GM18907 (cell line): ENCODE measurements at regions not wholly inside any gene's neighbourhood (a gene's known extent, or its start where the extent isn't known, plus 50 kb on each side); places are given as distances from the start of the nearest gene placed in this dataset.

ENCODE experiments used
- ATAC-seq: cut with Tn5 transposase; IDR thresholded peaks from one replicate; pipeline ENCODE4 v1.9.1; 2021; ENCODE audit warnings: mild to moderate bottlenecking, moderate library complexity; ENCODE audit not compliant: unreplicated experiment

DNA sequence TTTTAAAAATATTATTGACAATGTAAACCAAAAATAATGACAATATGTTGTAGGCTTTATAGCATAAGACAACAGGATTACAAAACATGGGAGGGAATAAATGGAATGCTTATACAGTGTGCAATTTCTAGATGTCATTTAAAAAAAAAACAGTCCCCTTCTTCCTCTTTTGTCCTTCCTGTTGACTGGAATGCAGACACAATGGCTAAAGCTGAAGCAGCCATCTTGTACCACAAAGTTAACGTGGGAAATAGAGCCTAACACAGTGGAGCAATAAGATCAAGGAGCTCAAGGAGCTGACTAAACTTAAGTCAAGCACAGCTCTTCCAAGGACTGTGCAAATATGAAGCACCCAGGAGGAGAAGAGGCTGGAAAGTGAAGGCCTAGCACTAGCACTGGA is 208.1 kb downstream of the ARHGAP12 start:
- no peak for ATAC-seq

- no peak for ATAC-seq
These were observed 219.2 kb downstream of the ARHGAP12 start for GRCh38 chr10:31709476-31709875.

DNA sequence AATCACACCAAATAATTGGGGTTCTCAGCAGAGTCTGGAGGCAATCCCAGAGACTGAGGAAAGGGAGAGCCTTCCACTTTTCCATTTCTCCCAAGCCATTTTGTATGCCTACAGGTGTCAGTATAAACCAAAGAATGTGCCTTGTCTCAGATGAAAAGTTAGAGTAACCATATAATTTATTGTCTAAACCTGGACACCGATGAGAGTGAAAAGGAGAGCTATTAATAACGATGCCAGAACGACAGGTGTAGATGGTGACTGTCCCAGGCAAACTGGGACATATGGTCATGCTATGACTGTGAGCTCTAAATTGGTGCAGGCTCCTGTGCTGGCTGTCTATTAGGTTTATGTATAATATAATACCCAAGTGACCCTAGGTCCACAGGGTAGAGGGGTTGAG is 219.6 kb downstream of the ARHGAP12 start:
- ATAC-seq: no peak

- ATAC-seq: no peak
These were observed 220.2 kb downstream of the ARHGAP12 start for GRCh38 chr10:31708474-31708873.

- peak; percentile 27 for ATAC-seq
These were observed 220.6 kb downstream of the ARHGAP12 start for GRCh38 chr10:31708046-31708445.

- ATAC-seq: peak; percentile 94
These were observed 221.3 kb downstream of the ARHGAP12 start for GRCh38 chr10:31707093-31708039.

- no peak for ATAC-seq
These were observed 222.1 kb downstream of the ARHGAP12 start for GRCh38 chr10:31706464-31707092.

- ATAC-seq: no peak
These were observed 223.5 kb downstream of the ARHGAP12 start for GRCh38 chr10:31705136-31705535.

DNA sequence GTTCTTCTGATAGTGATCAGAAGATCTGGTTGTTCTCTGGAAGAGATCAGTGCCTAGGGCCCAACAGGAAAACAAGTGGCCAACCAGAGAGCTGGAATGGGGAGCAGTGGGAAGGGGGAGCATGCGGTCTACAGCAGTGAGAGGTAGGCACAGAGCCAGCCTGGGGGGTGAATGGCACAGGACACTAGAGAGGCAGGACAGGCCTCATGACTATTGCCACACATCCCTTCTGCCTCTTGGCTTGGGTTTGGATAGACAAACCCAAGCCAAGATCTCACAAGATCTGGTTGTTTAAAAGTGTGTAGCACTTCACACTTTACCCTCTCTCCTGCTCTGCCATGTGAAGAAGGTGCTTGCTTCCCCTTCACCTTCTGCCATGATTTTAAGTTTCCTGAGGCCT is 224.4 kb downstream of the ARHGAP12 start:
- ATAC-seq: no peak

GRCh38 chr10:31702954-31703353 is 225.7 kb downstream of the ARHGAP12 start:
- ATAC-seq: no peak

GRCh38 chr10:31702005-31702404 is 226.6 kb downstream of the ARHGAP12 start:
- ATAC-seq: no peak

- no peak for ATAC-seq
These were observed 227.1 kb downstream of the ARHGAP12 start for GRCh38 chr10:31701546-31701945.

- ATAC-seq: no peak
These were observed 228.4 kb downstream of the ARHGAP12 start for GRCh38 chr10:31700181-31700611.

GRCh38 chr10:31698181-31698830 is 230.3 kb downstream of the ARHGAP12 start:
- ATAC-seq: no peak

DNA sequence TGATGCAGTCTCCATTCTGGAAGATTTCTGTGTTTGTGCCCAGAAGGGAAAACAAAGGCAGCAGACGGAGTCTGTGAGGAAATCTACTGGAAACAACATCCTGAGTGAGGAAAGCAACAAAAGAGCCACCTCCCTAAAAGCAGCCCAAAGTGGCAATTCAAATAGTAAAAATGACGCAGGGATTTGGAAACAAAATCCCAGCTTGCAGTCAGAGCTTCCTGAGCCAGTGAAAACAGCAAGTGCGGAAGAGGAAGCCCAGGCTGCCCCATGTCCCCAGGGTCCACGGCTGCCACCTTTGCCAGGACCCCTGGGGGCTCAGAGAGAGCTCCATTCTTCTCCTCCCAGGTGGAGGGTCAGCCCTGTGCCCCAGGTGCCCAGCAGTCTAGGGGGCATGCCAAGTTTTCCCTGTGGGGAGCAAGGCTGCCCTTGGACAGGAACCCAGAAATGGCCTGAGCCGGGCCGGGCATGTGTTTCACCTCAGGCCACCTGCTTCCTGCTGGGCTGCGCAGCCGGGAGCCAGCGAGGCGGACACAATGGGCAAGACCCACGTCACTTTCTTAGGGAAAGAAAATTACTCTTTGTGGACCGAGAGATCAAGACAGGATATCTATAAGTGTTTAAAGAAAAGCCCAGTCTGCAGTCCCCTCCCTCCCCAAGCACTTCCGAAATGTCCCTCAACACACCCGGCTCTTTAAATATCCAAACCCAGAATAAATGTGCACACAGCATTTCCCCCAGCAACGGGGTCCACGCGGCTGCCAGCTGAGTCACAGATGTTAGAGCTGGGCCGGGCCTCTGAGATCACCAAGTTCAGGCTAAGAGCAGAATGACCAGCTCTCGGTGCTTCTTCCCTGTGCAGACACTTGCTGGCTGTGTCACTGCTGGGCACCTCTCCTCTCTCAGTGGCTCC is 231.1 kb downstream of the ARHGAP12 start:
- no peak for ATAC-seq

DNA sequence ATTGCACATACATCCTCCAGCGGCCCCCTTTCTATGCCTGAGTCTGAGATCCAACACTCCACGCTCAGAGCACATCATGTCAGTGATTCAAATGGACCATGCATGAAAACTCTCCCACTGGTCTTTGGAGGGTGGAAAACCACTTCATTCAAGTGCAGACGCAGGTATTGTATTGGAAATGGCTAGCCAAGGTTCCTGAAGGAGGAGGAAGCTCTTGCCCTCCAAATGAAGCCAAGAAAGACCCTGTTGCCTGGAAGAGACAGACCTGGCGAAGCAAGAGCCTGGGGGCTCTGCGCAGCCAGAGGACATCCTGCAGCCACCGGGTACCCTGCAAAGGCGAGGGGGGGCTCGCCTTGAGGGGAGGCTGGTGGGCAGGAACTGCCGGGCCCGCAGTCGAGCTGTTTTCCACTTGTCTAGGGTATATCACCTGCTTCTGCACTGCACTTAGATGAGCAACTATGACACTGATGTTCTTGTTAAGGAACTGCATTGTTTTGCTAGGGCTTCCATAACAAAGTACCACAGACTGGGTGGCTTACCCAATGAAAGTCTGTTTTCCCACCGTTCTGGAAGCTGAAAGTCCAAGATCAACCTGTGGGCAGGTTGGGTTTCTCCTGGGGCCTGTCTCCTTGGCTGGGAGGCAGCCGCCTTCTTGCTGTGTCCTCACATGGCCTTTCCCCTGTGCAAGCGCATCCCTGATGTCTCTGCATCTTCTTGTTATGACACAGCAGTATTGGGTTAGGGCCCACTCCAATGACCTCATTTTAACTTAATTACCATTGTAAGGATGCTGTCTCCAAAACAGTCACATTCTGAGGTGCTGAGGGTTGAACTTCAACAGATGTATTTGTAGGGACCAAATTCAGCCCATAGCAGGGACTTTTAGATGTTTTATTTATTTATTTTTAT is 233.4 kb downstream of the ARHGAP12 start:
- ATAC-seq: no peak

- ATAC-seq: no peak
These were observed 234.4 kb downstream of the ARHGAP12 start for GRCh38 chr10:31694126-31694685.

DNA sequence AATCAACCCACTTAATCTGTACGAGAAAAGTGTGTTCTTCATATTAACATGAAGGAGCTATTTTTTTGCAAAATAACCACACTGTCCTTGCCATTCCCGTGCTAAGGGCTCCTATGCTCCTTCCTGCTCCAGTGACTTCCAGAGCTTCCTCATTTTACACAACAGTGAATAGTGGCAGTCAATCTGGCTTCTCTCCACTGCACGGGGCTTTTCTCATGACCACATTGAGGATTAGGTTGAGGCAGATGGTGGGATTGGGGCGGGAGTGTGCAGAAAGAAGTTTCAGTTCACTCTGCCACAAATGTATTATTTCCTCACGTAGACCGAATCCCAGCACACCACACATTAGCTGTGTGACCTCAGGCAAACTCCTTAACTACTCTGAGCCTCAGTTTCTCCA is 235.1 kb downstream of the ARHGAP12 start:
- no peak for ATAC-seq

DNA sequence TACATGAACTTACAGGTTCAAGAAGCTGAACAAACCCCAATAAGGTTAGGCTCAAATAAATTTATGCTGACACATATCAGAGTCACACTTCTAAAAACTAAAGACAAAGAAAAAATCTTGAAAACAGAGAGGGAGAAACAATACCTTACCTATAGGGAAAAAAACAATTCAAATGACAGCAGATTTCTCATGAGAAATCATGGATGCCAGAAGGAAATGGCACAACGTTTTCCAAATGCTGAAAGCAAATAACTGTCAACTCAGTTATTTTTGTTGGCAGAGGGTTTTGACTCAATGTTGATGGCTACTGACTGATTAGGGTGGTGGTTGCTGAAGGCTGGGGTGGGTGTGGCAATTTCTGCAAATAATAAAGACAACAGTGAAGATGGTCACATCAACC is 239.4 kb downstream of the ARHGAP12 start:
- no peak for ATAC-seq
